HAP-1 (cell line): ENCODE measurements at regions not wholly inside any gene's neighbourhood (a gene's known extent, or its start where the extent isn't known, plus 50 kb on each side); places are given as distances from the start of the nearest gene placed in this dataset.
"Not testable (repeated sequence)": the region's sequence is repeated elsewhere in the genome, so short reads cannot be mapped to it uniquely, and the experiment has no call there.

Source experiments
- DNase-seq, 2 experiments: peaks; one replicate each; pipeline ENCODE4 v3.0.0-alpha.2; 2016 to 2020; ENCODE audit warnings: low spot score in 2 of 2
- H3K27me3 ChIP-seq: fragments of 250-450 bp; sonication (Bioruptor Pico); 2 replicates; pipeline ENCODE4 v1.5.1; 2020; ENCODE audit warnings: low read depth, mild to moderate bottlenecking, moderate library complexity
- H3K36me3 ChIP-seq: fragments of 250-450 bp; sonication (Bioruptor Pico); replicated peaks from 2 replicates; pipeline ENCODE4 v1.5.1; 2020; ENCODE audit warnings: mild to moderate bottlenecking
- H3K4me1 ChIP-seq: fragments of 250-450 bp; sonication (Bioruptor Pico); 2 replicates; pipeline ENCODE4 v1.5.1; 2020; ENCODE audit warnings: mild to moderate bottlenecking
- H3K4me3 ChIP-seq: fragments of 250-450 bp; sonication (Bioruptor Pico); 2 replicates; pipeline ENCODE4 v1.5.1; 2020; ENCODE audit warnings: mild to moderate bottlenecking, moderate library complexity
- H3K9me3 ChIP-seq: fragments of 250-450 bp; sonication (Bioruptor Pico); 2 replicates; pipeline ENCODE4 v1.5.1; 2020; ENCODE audit warnings: mild to moderate bottlenecking, moderate library complexity
- in situ Hi-C: fragments of 300-500 bp; cut with MboI; formaldehyde crosslinking; loops from 3 replicates; pipeline ENCODE4 v1.14.3; 2020; ENCODE audit warnings: low sequenced_read_pairs, inconsistent platforms, mixed read lengths

DNA sequence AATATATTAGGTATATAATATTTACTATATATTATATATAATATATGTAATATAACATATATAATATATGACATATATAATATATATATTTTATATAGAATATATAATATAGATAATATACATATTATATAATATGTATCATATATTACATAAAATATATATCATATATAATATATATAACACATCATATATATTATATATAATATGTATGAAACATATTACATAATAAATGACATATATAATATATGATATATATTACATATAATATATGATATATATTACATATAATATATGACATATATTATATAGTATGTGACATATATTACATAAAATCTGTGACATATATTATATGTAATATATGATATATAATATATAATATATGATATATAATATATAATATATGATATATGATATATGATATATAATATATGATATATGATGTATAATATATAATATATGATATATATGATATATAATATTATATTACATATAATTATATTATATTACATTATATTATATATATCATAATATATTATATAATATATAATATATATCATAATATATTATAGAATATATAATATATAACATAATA, 119.5 kb upstream of the RIMBP3 start:
- no peaks in the 10 kb centered on the region for H3K27me3 ChIP-seq
- H3K36me3 ChIP-seq, result no peaks in the 10 kb centered on the region
- no peaks in the 10 kb centered on the region for H3K4me1 ChIP-seq
- in situ Hi-C loops, result no loop called here
- no peak overlapping the region for H3K4me3 ChIP-seq
- no peaks in the 10 kb centered on the region for H3K9me3 ChIP-seq
- DNase-seq, result no peak

- H3K36me3 ChIP-seq, H3K4me3 ChIP-seq, in situ Hi-C loops, H3K9me3 ChIP-seq, H3K27me3 ChIP-seq, H3K4me1 ChIP-seq: not testable (repeated sequence)
- DNase-seq, result peak in 1 of 2 experiments; percentile 10
Observed at GRCh38 chr22:18730410-18730809, 118.7 kb upstream of the RIMBP3 start.
